Parathyroid adenoma (tissue), 2 donors: ENCODE measurements at regions not wholly inside any gene's neighbourhood (a gene's known extent, or its start where the extent isn't known, plus 50 kb on each side); places are given as distances from the start of the nearest gene placed in this dataset.

ENCODE experiments used
- H2AFZ ChIP-seq: fragments of 300-600 bp; sonication (generic); one replicate; pipeline ENCODE4 v1.7.0; 2017; ENCODE audit warnings: antibody characterized with exemption, mild to moderate bottlenecking
- H3K27ac ChIP-seq: fragments of 300-600 bp; sonication (generic); one replicate; pipeline ENCODE4 v1.7.0; 2017
- H3K27me3 ChIP-seq: fragments of 300-600 bp; sonication (generic); one replicate; pipeline ENCODE4 v1.7.0; 2017; ENCODE audit warnings: low read length; ENCODE audit not compliant: control insufficient read depth, insufficient read depth
- H3K36me3 ChIP-seq: fragments of 300-600 bp; sonication (generic); one replicate; pipeline ENCODE4 v1.7.0; 2017; ENCODE audit warnings: low read length; ENCODE audit not compliant: control insufficient read depth, insufficient read depth
- H3K4me1 ChIP-seq: fragments of 300-600 bp; sonication (generic); one replicate; pipeline ENCODE4 v1.7.0; 2017; ENCODE audit warnings: control low read depth
- H3K4me2 ChIP-seq: fragments of 300-600 bp; sonication (generic); one replicate; pipeline ENCODE4 v1.7.0; 2017; ENCODE audit warnings: low read length
- H3K4me3 ChIP-seq: fragments of 300-600 bp; sonication (generic); one replicate; pipeline ENCODE4 v1.7.0; 2017; ENCODE audit warnings: low read depth, low read length
- H3K79me2 ChIP-seq: fragments of 300-600 bp; sonication (generic); one replicate; pipeline ENCODE4 v1.7.0; 2017; ENCODE audit warnings: control low read depth
- H3K9ac ChIP-seq: fragments of 300-600 bp; sonication (generic); one replicate; pipeline ENCODE4 v1.7.0; 2017; ENCODE audit warnings: mild to moderate bottlenecking
- H3K9me3 ChIP-seq: fragments of 300-600 bp; sonication (generic); one replicate; pipeline ENCODE4 v1.7.0; 2017; ENCODE audit warnings: low read length; ENCODE audit not compliant: control insufficient read depth
- CTCF ChIP-seq: fragments of 300-600 bp; sonication (generic); IDR thresholded peaks from one replicate; pipeline ENCODE4 v1.7.0; 2017; ENCODE audit warnings: antibody characterized with exemption, mild to moderate bottlenecking
- donor health status: primary hyperparathyroidism.

- Histone ChIP-seq H3K4me1 (no peaks in the 10 kb centered on the region), H2AFZ (no peak overlapping the region), H3K9me3 (no peaks in the 10 kb centered on the region), H3K36me3 (no peaks in the 10 kb centered on the region), H3K9ac (no peak overlapping the region), H3K4me2 (no peak overlapping the region), H3K4me3 (no peak overlapping the region), H3K27ac (no peak overlapping the region), H3K79me2 (no peaks in the 10 kb centered on the region), H3K27me3 (no peaks in the 10 kb centered on the region)
- TF ChIP-seq CTCF: no peak
These were observed 92.7 kb upstream of the BMP2 start for GRCh38 chr20:6674831-6675230.

- Histone ChIP-seq H3K4me2 (no peak overlapping the region), H3K4me1 (no peaks in the 10 kb centered on the region)
- no peak for TF ChIP-seq CTCF
These were observed 94.4 kb upstream of the BMP2 start for GRCh38 chr20:6673071-6673470.

GRCh38 chr20:6671829-6672228, 95.7 kb upstream of the BMP2 start:
- no peak for TF ChIP-seq CTCF
- Histone ChIP-seq H3K9ac (no peak overlapping the region), H3K9me3 (no peaks in the 10 kb centered on the region), H3K79me2 (no peaks in the 10 kb centered on the region), H3K4me1 (no peaks in the 10 kb centered on the region), H3K27me3 (no peaks in the 10 kb centered on the region), H3K36me3 (no peaks in the 10 kb centered on the region), H3K27ac (no peak overlapping the region), H2AFZ (no peak overlapping the region), H3K4me3 (no peak overlapping the region), H3K4me2 (no peak overlapping the region)

More at GRCh38 chr20:6673071-6673470, 94.4 kb upstream of the BMP2 start:
- no peaks in the 10 kb centered on the region for H3K27me3 ChIP-seq
- H2AFZ ChIP-seq: no peak overlapping the region
- H3K79me2 ChIP-seq: no peaks in the 10 kb centered on the region
- H3K4me3 ChIP-seq: no peak overlapping the region
- no peak overlapping the region for H3K27ac ChIP-seq
- no peaks in the 10 kb centered on the region for H3K9me3 ChIP-seq
- H3K9ac ChIP-seq: no peak overlapping the region
- no peaks in the 10 kb centered on the region for H3K36me3 ChIP-seq

GRCh38 chr20:6668546-6668945, 98.9 kb upstream of the BMP2 start:
- no peak overlapping the region for H3K4me2 ChIP-seq
- no peak for TF ChIP-seq CTCF
- H3K9ac ChIP-seq: no peak overlapping the region
- no peak overlapping the region for H2AFZ ChIP-seq
- H3K27ac ChIP-seq: no peak overlapping the region
- H3K4me3 ChIP-seq: no peak overlapping the region
- H3K36me3 ChIP-seq: no peaks in the 10 kb centered on the region
- H3K9me3 ChIP-seq: no peaks in the 10 kb centered on the region
- no peaks in the 10 kb centered on the region for H3K27me3 ChIP-seq
- H3K79me2 ChIP-seq: no peaks in the 10 kb centered on the region
- no peaks in the 10 kb centered on the region for H3K4me1 ChIP-seq

GRCh38 chr20:6665621-6666355, 101.7 kb upstream of the BMP2 start:
- H3K4me3 ChIP-seq: no peak overlapping the region
- no peaks in the 10 kb centered on the region for H3K36me3 ChIP-seq
- H3K27ac ChIP-seq: peak overlapping the region; percentile 47
- H3K27me3 ChIP-seq: no peaks in the 10 kb centered on the region
- H3K79me2 ChIP-seq: no peaks in the 10 kb centered on the region
- H3K4me2 ChIP-seq: no peak overlapping the region
- H3K9ac ChIP-seq: no peak overlapping the region
- no peak for TF ChIP-seq CTCF
- H3K9me3 ChIP-seq: no peaks in the 10 kb centered on the region
- H2AFZ ChIP-seq: peak overlapping the region; percentile 55
- no peaks in the 10 kb centered on the region for H3K4me1 ChIP-seq
